ENCODE measurements at regions not wholly inside any gene's neighbourhood (a gene's known extent, or its start where the extent isn't known, plus 50 kb on each side); places are given as distances from the start of the nearest gene placed in this dataset.

- H2AFZ ChIP-seq (replicated peaks), result no peak overlapping the region
- no peak for DNase-seq (ENCODE audit: low spot score)
- no peaks in the 10 kb centered on the region for H3K36me3 ChIP-seq
- H3K9me3 Mint-ChIP-seq, result peaks cover 30% of the 10 kb centered on the region
- H3K79me2 ChIP-seq (ENCODE audit: low read depth), result no peaks in the 10 kb centered on the region
- no peak overlapping the region for H3K27ac ChIP-seq
- H4K20me1 ChIP-seq (ENCODE audit: low read depth), result no peaks in the 10 kb centered on the region
- H3K4me1 Mint-ChIP-seq, result no peaks in the 10 kb centered on the region
- no peak overlapping the region for H3K27ac Mint-ChIP-seq
- H3K9ac ChIP-seq, result no peak overlapping the region
- no peak overlapping the region for H3K4me3 ChIP-seq
- no peaks in the 10 kb centered on the region for H3F3A ChIP-seq (ENCODE audit: low read depth)
- no peaks in the 10 kb centered on the region for H3K4me1 ChIP-seq
- TF ChIP-seq EZH2 (IDR thresholded peaks at IDR 0.05) (no peak), CTCF (IDR thresholded peaks at IDR 0.05) (no peak), EZH2phosphoT487 (IDR thresholded peaks at IDR 0.05) (no peak)
- H3K9me3 ChIP-seq (ENCODE audit: low read depth), result no peaks in the 10 kb centered on the region
- H3K27me3 ChIP-seq, result no peaks in the 10 kb centered on the region
- no peak overlapping the region for H3K4me2 ChIP-seq
- H3K36me3 Mint-ChIP-seq, result no peaks in the 10 kb centered on the region
- H3K27me3 Mint-ChIP-seq (ENCODE audit: insufficient read depth, low read depth), result peaks cover 13% of the 10 kb centered on the region
- no peak overlapping the region for H3K4me3 Mint-ChIP-seq
Measured at GRCh38 chr9:82231411-82231810, 242.8 kb downstream of the SPATA31D1 start.

- Mint-ChIP-seq H3K27me3 (ENCODE audit: insufficient read depth, low read depth) (peaks cover 13% of the 10 kb centered on the region), H3K9me3 (peaks cover 33% of the 10 kb centered on the region), H3K4me3 (no peak overlapping the region), H3K4me1 (no peaks in the 10 kb centered on the region), H3K27ac (no peak overlapping the region), H3K36me3 (no peaks in the 10 kb centered on the region)
- H3K4me2 ChIP-seq, result no peak overlapping the region
- H3K27me3 ChIP-seq, result no peaks in the 10 kb centered on the region
- no peak overlapping the region for H3K27ac ChIP-seq
- no peaks in the 10 kb centered on the region for H3K9me3 ChIP-seq (ENCODE audit: low read depth)
- H3K79me2 ChIP-seq (ENCODE audit: low read depth), result no peaks in the 10 kb centered on the region
- H4K20me1 ChIP-seq (ENCODE audit: low read depth), result no peaks in the 10 kb centered on the region
- no peak for TF ChIP-seq CTCF (IDR thresholded peaks at IDR 0.05)
- TF ChIP-seq EZH2phosphoT487 (IDR thresholded peaks at IDR 0.05), result no peak
- TF ChIP-seq EZH2 (IDR thresholded peaks at IDR 0.05), result no peak
- no peak overlapping the region for H2AFZ ChIP-seq (replicated peaks)
- no peaks in the 10 kb centered on the region for H3K4me1 ChIP-seq
- no peak overlapping the region for H3K4me3 ChIP-seq
- H3K36me3 ChIP-seq, result no peaks in the 10 kb centered on the region
- no peaks in the 10 kb centered on the region for H3F3A ChIP-seq (ENCODE audit: low read depth)
- no peak for DNase-seq (ENCODE audit: low spot score)
- H3K9ac ChIP-seq, result no peak overlapping the region
Measured at GRCh38 chr9:82234160-82234943, 245.8 kb downstream of the SPATA31D1 start.

- no peak for DNase-seq (ENCODE audit: low spot score)
- H3K27ac ChIP-seq, result no peak overlapping the region
- H3K9ac ChIP-seq, result no peak overlapping the region
- no peak overlapping the region for H2AFZ ChIP-seq (replicated peaks)
- no peaks in the 10 kb centered on the region for H3K9me3 ChIP-seq (ENCODE audit: low read depth)
- Mint-ChIP-seq H3K4me1 (no peaks in the 10 kb centered on the region), H3K9me3 (peaks cover 31% of the 10 kb centered on the region), H3K27ac (no peak overlapping the region), H3K4me3 (no peak overlapping the region), H3K36me3 (no peaks in the 10 kb centered on the region), H3K27me3 (ENCODE audit: insufficient read depth, low read depth) (no peaks in the 10 kb centered on the region)
- no peak overlapping the region for H3K4me2 ChIP-seq
- no peaks in the 10 kb centered on the region for H3K4me1 ChIP-seq
- H3K4me3 ChIP-seq, result no peak overlapping the region
- no peaks in the 10 kb centered on the region for H4K20me1 ChIP-seq (ENCODE audit: low read depth)
- H3K79me2 ChIP-seq (ENCODE audit: low read depth), result no peaks in the 10 kb centered on the region
- H3K36me3 ChIP-seq, result no peaks in the 10 kb centered on the region
- TF ChIP-seq CTCF (IDR thresholded peaks at IDR 0.05) (no peak), EZH2phosphoT487 (IDR thresholded peaks at IDR 0.05) (no peak), EZH2 (IDR thresholded peaks at IDR 0.05) (no peak)
- no peaks in the 10 kb centered on the region for H3K27me3 ChIP-seq
- no peaks in the 10 kb centered on the region for H3F3A ChIP-seq (ENCODE audit: low read depth)
Measured at GRCh38 chr9:82242285-82242963, 253.9 kb downstream of the SPATA31D1 start.
